Tibial nerve (tissue), 4 donors: ENCODE measurements at regions not wholly inside any gene's neighbourhood (a gene's known extent, or its start where the extent isn't known, plus 50 kb on each side); places are given as distances from the start of the nearest gene placed in this dataset.

Experiments
- CTCF ChIP-seq, 5 experiments: fragments of 200-600 bp in 3 of 5; fragments of 450-650 bp in 2 of 5; sonication (generic) in 3 of 5; IDR thresholded peaks; one replicate each; pipeline ENCODE4 v1.5.1; 2016 to 2019; ENCODE audit warnings: antibody characterized with exemption in 5 of 5, mild to moderate bottlenecking in 3 of 5, moderate library complexity in 2 of 5
- EP300 ChIP-seq, 2 donors: sonication (generic); formaldehyde crosslinking; IDR thresholded peaks; one replicate each; pipeline ENCODE4 v1.6.1; 2017; ENCODE audit warnings: antibody characterized with exemption in 2 of 2, mild to moderate bottlenecking in 1 of 2
- POLR2A ChIP-seq, 2 donors: fragments of 450-650 bp; IDR thresholded peaks; one replicate each; pipeline ENCODE4 v1.6.1; 2017; ENCODE audit warnings: antibody characterized with exemption in 2 of 2, mild to moderate bottlenecking in 2 of 2, moderate library complexity in 2 of 2

GRCh38 chrX:36480441-36480990 is 527.6 kb upstream of the FAM47C start:
- no peak for TF ChIP-seq POLR2A (IDR thresholded peaks at IDR 0.05)
- TF ChIP-seq CTCF (IDR thresholded peaks at IDR 0.05): no peak
- TF ChIP-seq EP300 (IDR thresholded peaks at IDR 0.05): no peak
